VCaP (cell line): ENCODE measurements at regions not wholly inside any gene's neighbourhood (a gene's known extent, or its start where the extent isn't known, plus 50 kb on each side); places are given as distances from the start of the nearest gene placed in this dataset.

Experiments used
- H3K27ac ChIP-seq: fragments of 450-650 bp; 2 replicates; pipeline ENCODE4 v1.5.1; 2017
- TF ChIP-seq, protein P1 (sequence below): fragments of 450-650 bp; conservative IDR thresholded peaks from 2 replicates; pipeline ENCODE4 v1.5.1; 2017; ENCODE audit warnings: mild to moderate bottlenecking, moderate library complexity

DNA sequence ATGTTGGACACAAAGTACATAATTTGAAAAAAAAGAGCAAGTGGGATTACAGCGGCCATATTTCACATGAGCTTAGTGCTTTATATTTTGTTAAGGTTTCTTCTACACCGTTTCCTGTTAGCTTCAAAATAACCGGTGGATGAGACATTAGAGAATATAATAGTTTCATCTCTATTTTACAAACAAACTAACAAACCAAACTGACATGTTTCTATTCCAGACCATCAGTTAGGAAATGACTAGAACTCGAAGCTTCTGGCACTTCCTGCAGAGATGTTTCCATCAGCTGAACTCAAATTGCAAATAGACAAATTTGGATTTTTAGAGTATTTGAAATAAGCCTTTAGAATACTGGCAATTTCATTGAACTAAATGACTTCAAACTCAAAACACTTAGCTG is 86.5 kb downstream of the MTRR start:
- no peak overlapping the region for H3K27ac ChIP-seq
- TF ChIP-seq, protein P1, sequence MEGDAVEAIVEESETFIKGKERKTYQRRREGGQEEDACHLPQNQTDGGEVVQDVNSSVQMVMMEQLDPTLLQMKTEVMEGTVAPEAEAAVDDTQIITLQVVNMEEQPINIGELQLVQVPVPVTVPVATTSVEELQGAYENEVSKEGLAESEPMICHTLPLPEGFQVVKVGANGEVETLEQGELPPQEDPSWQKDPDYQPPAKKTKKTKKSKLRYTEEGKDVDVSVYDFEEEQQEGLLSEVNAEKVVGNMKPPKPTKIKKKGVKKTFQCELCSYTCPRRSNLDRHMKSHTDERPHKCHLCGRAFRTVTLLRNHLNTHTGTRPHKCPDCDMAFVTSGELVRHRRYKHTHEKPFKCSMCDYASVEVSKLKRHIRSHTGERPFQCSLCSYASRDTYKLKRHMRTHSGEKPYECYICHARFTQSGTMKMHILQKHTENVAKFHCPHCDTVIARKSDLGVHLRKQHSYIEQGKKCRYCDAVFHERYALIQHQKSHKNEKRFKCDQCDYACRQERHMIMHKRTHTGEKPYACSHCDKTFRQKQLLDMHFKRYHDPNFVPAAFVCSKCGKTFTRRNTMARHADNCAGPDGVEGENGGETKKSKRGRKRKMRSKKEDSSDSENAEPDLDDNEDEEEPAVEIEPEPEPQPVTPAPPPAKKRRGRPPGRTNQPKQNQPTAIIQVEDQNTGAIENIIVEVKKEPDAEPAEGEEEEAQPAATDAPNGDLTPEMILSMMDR, result no peak

DNA sequence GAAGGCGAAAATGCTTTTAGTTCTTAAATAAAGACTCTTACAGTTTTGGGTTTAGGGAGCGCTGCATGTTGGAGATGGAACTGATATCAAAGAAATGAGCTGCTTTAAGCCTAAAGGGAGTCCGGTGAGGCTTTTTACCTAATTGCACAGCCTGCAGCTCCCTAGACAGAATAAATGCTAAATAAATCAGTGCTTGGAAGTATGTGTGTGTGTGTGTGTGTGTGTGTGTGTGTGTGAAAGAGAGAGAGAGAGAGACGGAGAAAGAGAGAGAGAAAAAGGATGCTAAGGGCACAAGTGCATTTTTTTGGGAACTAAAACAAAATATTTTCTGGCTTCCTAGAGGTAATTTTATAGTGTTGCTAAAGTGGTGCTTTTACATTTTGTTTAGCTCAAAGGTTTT is 88.4 kb downstream of the MTRR start:
- TF ChIP-seq, protein P1, result no peak
- H3K27ac ChIP-seq, result no peak overlapping the region

DNA sequence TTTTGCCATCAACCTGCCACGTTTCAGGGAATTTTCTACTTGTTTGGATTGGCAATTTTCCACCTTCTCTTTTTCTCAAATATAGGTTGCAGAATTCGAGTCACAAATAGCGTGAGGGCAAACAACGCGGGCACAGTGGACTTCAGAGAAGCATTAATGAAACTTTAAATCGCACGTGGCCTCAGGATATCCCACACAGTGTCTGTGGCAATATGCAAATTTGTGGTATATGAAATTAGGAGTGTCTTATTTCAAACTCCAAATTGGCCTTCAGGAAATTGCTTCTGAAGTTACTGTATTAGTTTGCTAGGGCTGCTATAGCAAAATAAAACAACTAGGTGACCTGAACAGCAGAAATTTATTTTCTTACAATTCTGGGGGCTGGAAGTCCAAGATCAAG is 91.2 kb downstream of the MTRR start:
- TF ChIP-seq, protein P1, result no peak
- H3K27ac ChIP-seq, result no peak overlapping the region

DNA sequence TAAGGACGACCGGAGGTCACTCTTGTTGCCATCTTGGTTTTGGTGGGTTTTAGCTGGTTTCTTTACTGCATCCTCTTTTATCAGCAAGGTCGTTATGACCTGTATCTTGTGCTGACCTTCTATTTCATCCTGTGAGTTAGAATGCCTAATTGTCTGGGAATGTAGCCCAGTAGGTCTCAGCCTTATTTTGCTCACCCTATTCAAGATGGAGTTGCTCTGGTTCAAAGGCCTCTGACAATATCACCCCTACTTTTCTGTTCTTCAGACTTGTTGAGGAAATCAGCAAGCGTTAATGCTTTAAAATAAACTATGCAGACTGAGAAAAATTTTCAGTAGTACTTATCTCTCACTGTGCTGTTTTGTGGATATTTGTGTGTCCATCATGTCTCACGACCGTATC is 92.6 kb downstream of the MTRR start:
- no peak overlapping the region for H3K27ac ChIP-seq
- TF ChIP-seq, protein P1, result no peak

DNA sequence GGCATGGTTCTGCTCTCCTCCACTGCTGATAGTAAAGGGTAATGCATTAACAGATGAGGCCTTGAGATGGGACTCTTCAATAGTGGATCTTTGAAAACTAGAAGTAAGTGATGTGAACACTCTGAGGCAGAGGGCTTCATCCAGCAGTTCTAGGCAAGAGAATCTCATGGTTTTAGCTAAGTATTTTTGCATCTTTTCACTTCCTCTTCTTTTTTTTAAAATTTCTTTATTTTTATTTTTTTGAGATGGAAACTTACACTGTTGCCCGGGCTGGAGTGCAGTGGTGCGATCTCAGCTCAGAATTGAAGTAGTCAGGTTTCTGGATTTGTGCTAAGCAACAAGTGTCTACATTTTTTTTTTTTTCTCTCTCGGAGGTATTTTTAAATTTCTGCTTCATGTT is 101.9 kb downstream of the MTRR start:
- TF ChIP-seq, protein P1, result no peak
- H3K27ac ChIP-seq, result no peak overlapping the region

DNA sequence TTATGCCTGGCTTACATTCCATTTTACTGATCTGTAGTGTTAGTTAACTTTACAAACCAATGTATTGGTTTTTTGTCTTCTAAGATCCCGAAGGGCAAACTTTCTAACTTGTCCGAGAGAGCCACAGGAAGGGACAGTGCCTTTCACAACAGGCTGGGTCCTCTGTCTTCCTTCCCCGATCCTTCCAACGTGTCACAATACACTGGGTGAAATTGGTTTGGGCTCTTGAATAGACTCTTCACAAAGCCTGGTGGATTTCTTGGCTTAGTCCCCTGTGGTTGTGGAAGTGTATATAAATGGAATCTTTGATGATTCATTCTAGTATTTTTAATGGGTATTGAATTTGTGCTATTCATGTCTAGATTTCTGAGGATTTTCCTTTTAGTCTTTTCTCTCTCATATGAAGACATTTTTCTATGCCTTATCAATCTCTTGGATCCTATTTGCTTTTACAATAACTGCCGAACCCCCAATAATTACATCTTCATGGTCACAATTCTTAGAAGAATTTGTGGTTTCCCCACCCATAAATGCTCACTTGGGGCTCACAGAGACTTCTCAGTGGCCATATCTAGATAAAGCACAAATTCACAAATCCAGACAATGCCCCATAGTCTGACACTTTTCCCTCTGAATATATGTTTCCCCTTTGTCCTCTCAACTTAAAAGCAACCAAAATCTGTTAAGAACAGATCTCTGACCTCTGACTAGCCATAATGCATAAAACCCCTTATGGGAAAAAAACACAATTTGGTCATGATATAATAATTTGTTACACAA is 107.7 kb downstream of the MTRR start:
- TF ChIP-seq, protein P1, result no peak
- H3K27ac ChIP-seq, result no peak overlapping the region

DNA sequence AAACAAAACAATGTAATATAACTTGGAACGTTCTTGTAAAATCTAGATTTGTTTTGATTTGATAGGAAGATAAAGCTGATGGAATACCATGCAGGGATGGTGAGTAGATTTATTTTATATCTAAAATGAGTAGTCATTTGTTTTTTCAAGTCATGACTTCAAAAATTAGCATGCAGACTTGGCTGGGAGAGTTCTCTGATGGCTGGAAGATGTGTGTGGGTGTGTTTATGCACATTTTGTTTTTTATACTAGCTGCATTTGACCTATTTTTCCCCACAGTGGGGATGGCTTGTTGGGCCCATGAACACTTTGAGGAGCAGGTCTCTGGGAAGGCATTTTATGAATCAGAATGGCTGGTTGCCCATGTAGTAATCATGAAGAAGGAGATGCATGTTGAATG is 109.2 kb downstream of the MTRR start:
- H3K27ac ChIP-seq, result no peak overlapping the region
- TF ChIP-seq, protein P1, result no peak
